ENCODE measurements at regions not wholly inside any gene's neighbourhood (a gene's known extent, or its start where the extent isn't known, plus 50 kb on each side); places are given as distances from the start of the nearest gene placed in this dataset.

DNA sequence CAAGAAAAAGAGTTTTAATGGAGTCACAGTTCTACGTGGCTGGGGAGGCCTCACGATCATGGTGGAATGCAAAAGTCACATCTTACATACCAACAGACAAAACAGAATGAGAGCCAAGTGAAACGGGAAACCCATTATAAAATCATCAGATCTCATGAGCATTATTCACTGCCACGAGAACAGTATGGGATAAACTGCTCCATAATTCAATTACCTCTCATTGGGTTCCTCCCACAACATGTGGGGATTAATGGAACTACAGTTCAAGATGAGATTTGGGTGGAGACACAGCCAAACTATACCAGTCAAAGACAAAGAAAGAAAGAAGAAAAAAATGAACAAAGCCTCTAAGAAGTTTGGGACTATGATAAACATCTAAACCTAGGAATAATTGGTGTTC lies 158.9 kb downstream of the GC start:
- no peak overlapping the region for H3K4me2 ChIP-seq (ENCODE audit: low read depth, low read length)
- no peak for DNase-seq (ENCODE audit: low spot score)
- no peak for FAIRE-seq
- H4K20me1 ChIP-seq (ENCODE audit: insufficient read depth, low read length), result no peaks in the 10 kb centered on the region
- H3K36me3 ChIP-seq (replicated peaks in 1 of 2; ENCODE audit: control insufficient read depth in 1 of 2, insufficient read depth in 2 of 2, low read length in 2 of 2), result no peaks in the 10 kb centered on the region
- H3K9me3 ChIP-seq (ENCODE audit: low read length), result peaks cover 40% of the 10 kb centered on the region
- ChIA-PET CTCF (ENCODE audit: low intra/inter-chr PET ratio, low total read pairs) (no interaction called here), POLR2A (no interaction called here)
- no peak overlapping the region for H3K4me3 ChIP-seq (replicated peaks in 1 of 3; ENCODE audit: insufficient read depth in 1 of 3, low read depth in 2 of 3, low read length in 3 of 3)
- 0% methylated on average over 4 of the region's 4 CpGs for WGBS (ENCODE audit: low lambda C conversion rate)
- no peak for TF ChIP-seq CREBL2 (CRISPR knock-in tag; IDR thresholded peaks at IDR 0.05; ENCODE audit: borderline replicate concordance)
- TF ChIP-seq SMC3 (IDR thresholded peaks at IDR 0.05; ENCODE audit: low read length), result no peak
- no peak for TF ChIP-seq ATRX (CRISPR knock-in tag; IDR thresholded peaks at IDR 0.05; ENCODE audit: borderline replicate concordance)
- TF ChIP-seq BRF2 (CRISPR knock-in tag; IDR thresholded peaks at IDR 0.05), result no peak
- TF ChIP-seq, protein P1, sequence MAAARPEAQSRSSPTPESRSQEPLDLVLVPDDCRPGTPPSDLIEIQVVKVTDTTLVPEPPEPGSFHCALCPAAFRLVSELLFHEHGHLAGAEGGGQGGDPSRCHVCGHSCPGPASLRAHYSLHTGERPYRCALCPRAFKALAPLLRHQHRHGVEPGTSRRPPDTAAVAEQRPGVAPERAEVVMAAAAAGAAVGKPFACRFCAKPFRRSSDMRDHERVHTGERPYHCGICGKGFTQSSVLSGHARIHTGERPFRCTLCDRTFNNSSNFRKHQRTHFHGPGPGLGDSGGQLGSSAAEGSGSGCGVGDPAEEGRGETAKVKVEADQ (CRISPR knock-in tag; IDR thresholded peaks at IDR 0.05; ENCODE audit: borderline replicate concordance), result no peak
- no peak for TF ChIP-seq ZNF207 (IDR thresholded peaks at IDR 0.05; ENCODE audit: borderline replicate concordance)
- TF ChIP-seq PATZ1 (CRISPR knock-in tag; IDR thresholded peaks at IDR 0.05), result no peak
- TF ChIP-seq SRY (CRISPR knock-in tag; IDR thresholded peaks at IDR 0.05), result no peak
- no peak for TF ChIP-seq ZNF713 (CRISPR knock-in tag; IDR thresholded peaks at IDR 0.05)
- TF ChIP-seq ZBTB1 (CRISPR knock-in tag; IDR thresholded peaks at IDR 0.05; ENCODE audit: borderline replicate concordance), result no peak
- TF ChIP-seq TIGD3 (CRISPR knock-in tag; IDR thresholded peaks at IDR 0.05; ENCODE audit: borderline replicate concordance), result no peak
- no peak for TF ChIP-seq ZFAT (CRISPR knock-in tag; conservative IDR thresholded peaks at IDR 0.05)
- no peak for TF ChIP-seq ZNF329 (CRISPR knock-in tag; IDR thresholded peaks at IDR 0.05; ENCODE audit: low read depth)
- no peak for TF ChIP-seq ZNF740 (CRISPR knock-in tag; IDR thresholded peaks at IDR 0.05)
- TF ChIP-seq MYNN (CRISPR knock-in tag; IDR thresholded peaks at IDR 0.05; ENCODE audit: low read depth), result no peak
- TF ChIP-seq ZNF556 (CRISPR knock-in tag; IDR thresholded peaks at IDR 0.05; ENCODE audit: borderline replicate concordance), result no peak
- no peak for ATAC-seq
- BruUV-seq (replicated peaks), result no TSS peak
- in situ Hi-C loops (cut with HindIII; ENCODE audit: extremely low pct_ligation_motif_present, low pct_unique_long_range_greater_than_20kb) (no loop called here), intact Hi-C loops (cut with micrococcal nuclease; ENCODE audit: unreplicated experiment) (no loop called here)
- H3K27me3 ChIP-seq (ENCODE audit: control insufficient read depth in 1 of 2, insufficient read depth in 2 of 2, low read length in 2 of 2), result no peaks in the 10 kb centered on the region
- no peak overlapping the region for H3K9ac ChIP-seq (ENCODE audit: insufficient read depth, low read depth, low read length)
- H3K27ac ChIP-seq (ENCODE audit: extremely low read length, insufficient read depth, low read length), result no peak overlapping the region
- no peaks in the 10 kb centered on the region for H3K4me1 ChIP-seq (ENCODE audit: insufficient read depth, low read length)
- H3K79me2 ChIP-seq (ENCODE audit: insufficient read depth, low read length), result no peaks in the 10 kb centered on the region
- no peak overlapping the region for H2AFZ ChIP-seq (ENCODE audit: low read length)

Measured in HepG2 (cell line).